ENCODE measurements at regions not wholly inside any gene's neighbourhood (a gene's known extent, or its start where the extent isn't known, plus 50 kb on each side); places are given as distances from the start of the nearest gene placed in this dataset.

- TF ChIP-seq E2F8 (IDR thresholded peaks at IDR 0.05; ENCODE audit: low read depth, partially characterized antibody) (no peak), NRF1 (conservative IDR thresholded peaks at IDR 0.05; ENCODE audit: low read depth, low read length) (no peak), MEF2A (IDR thresholded peaks at IDR 0.05; ENCODE audit: insufficient read depth, low read depth, low read length) (no peak), SREBF1 (IDR thresholded peaks at IDR 0.05; ENCODE audit: low read length) (no peak), ATF3 (IDR thresholded peaks at IDR 0.05; ENCODE audit: borderline replicate concordance, extremely low read depth, low read depth, low read length) (no peak)
Observed at GRCh38 chr3:34571714-34572113, 773.3 kb downstream of the PDCD6IP start (continued).

DNA sequence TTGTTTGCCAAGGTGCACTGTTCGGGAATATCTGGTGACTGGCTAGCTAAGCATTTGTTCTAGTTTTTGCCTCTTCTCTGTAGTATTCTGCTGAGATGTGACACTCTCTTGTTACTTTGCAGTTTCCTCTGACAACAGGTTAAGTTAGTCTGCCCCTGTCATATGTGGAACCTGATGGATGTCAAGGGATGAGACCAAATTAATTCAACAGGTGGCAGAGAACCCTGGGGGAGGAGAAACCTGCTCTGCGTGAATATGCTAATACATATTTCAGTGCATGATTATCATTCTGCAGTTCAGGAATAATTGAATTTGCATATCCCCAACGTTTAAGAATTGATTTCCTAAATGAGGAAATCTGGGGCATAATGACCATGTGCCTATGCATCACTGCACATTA, 777.3 kb downstream of the PDCD6IP start:
- FAIRE-seq, result no peak
- in situ Hi-C loops (cut with MboI), result no loop called here
- Histone ChIP-seq H3K79me2 (ENCODE audit: control insufficient read depth, insufficient read depth, low read length) (no peaks in the 10 kb centered on the region), H3K4me3 (no peak overlapping the region), H3K27me3 (replicated peaks in 1 of 2; ENCODE audit: control insufficient read depth in 2 of 2, insufficient read depth in 2 of 2, low read length in 1 of 2) (no peaks in the 10 kb centered on the region), H3K9me3 (replicated peaks; ENCODE audit: control insufficient read depth, insufficient read depth, low read length) (no peaks in the 10 kb centered on the region), H4K20me1 (ENCODE audit: control insufficient read depth, insufficient read depth) (no peaks in the 10 kb centered on the region), H3K4me2 (ENCODE audit: control insufficient read depth, insufficient read depth) (no peak overlapping the region), H3K27ac (ENCODE audit: control insufficient read depth, insufficient read depth) (no peak overlapping the region), H3K36me3 (ENCODE audit: control insufficient read depth in 2 of 2, insufficient read depth in 2 of 2, low read length in 1 of 2) (no peaks in the 10 kb centered on the region), H3K9ac (ENCODE audit: control insufficient read depth, insufficient read depth, low read length) (no peak overlapping the region), H3K4me1 (ENCODE audit: control insufficient read depth, insufficient read depth, low read length) (no peaks in the 10 kb centered on the region), H2AFZ (ENCODE audit: control insufficient read depth, low read depth, low read length) (no peak overlapping the region)
- ChIA-PET RAD21 (ENCODE audit: unreplicated experiment) (no interaction called here), POLR2A (no interaction called here), SMC1A (ENCODE audit: uncharacterized antibody, unreplicated experiment) (no interaction called here), CTCF (no interaction called here)
- DNase-seq (ENCODE audit: low read depth, low spot score), result no peak
- ATAC-seq, result no peak
- TF ChIP-seq, protein P1, sequence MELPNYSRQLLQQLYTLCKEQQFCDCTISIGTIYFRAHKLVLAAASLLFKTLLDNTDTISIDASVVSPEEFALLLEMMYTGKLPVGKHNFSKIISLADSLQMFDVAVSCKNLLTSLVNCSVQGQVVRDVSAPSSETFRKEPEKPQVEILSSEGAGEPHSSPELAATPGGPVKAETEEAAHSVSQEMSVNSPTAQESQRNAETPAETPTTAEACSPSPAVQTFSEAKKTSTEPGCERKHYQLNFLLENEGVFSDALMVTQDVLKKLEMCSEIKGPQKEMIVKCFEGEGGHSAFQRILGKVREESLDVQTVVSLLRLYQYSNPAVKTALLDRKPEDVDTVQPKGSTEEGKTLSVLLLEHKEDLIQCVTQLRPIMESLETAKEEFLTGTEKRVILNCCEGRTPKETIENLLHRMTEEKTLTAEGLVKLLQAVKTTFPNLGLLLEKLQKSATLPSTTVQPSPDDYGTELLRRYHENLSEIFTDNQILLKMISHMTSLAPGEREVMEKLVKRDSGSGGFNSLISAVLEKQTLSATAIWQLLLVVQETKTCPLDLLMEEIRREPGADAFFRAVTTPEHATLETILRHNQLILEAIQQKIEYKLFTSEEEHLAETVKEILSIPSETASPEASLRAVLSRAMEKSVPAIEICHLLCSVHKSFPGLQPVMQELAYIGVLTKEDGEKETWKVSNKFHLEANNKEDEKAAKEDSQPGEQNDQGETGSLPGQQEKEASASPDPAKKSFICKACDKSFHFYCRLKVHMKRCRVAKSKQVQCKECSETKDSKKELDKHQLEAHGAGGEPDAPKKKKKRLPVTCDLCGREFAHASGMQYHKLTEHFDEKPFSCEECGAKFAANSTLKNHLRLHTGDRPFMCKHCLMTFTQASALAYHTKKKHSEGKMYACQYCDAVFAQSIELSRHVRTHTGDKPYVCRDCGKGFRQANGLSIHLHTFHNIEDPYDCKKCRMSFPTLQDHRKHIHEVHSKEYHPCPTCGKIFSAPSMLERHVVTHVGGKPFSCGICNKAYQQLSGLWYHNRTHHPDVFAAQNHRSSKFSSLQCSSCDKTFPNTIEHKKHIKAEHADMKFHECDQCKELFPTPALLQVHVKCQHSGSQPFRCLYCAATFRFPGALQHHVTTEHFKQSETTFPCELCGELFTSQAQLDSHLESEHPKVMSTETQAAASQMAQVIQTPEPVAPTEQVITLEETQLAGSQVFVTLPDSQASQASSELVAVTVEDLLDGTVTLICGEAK (IDR thresholded peaks at IDR 0.05; ENCODE audit: borderline replicate concordance), result no peak
- TF ChIP-seq ESRRA (IDR thresholded peaks at IDR 0.05; ENCODE audit: low read length) (no peak), CHD4 (IDR thresholded peaks at IDR 0.05) (no peak), RUNX3 (IDR thresholded peaks at IDR 0.05; ENCODE audit: low read length) (no peak), ZBED1 (IDR thresholded peaks at IDR 0.05; ENCODE audit: borderline replicate concordance) (no peak)
- 22% methylated on average over 3 of the region's 3 CpGs for WGBS (ENCODE audit: insufficient coverage, insufficient replicate concordance, low lambda C conversion rate, missing lambda C conversion rate)
- BruUV-seq (replicated peaks), result no TSS peak
- intact Hi-C loops (cut with micrococcal nuclease; ENCODE audit: unreplicated experiment), result no loop called here
